Liver (tissue), 8 donors: ENCODE measurements at regions not wholly inside any gene's neighbourhood (a gene's known extent, or its start where the extent isn't known, plus 50 kb on each side); places are given as distances from the start of the nearest gene placed in this dataset.

Experiments used
- DNase-seq: peaks from one replicate; pipeline ENCODE4 v3.0.0-alpha.2; 2017; ENCODE audit warnings: low spot score
- H3K27ac ChIP-seq, 2 donors: one replicate each; pipeline ENCODE4 v1.7.0; 2013; ENCODE audit warnings: inconsistent platforms in 2 of 2, low read length in 2 of 2, control low read depth in 1 of 2, low read depth in 1 of 2, mild to moderate bottlenecking in 1 of 2
- H3K27me3 ChIP-seq, 4 donors: one replicate each; pipeline versions ENCODE4 v1.6.1 to v1.7.0; 2013; ENCODE audit warnings: low read length in 3 of 4, inconsistent platforms in 1 of 4, mild to moderate bottlenecking in 1 of 4, moderate library complexity in 1 of 4; ENCODE audit not compliant: control insufficient read depth in 4 of 4, insufficient read depth in 4 of 4
- H3K36me3 ChIP-seq, 4 donors: one replicate each; pipeline versions ENCODE4 v1.6.1 to v1.7.0; 2013; ENCODE audit warnings: low read length in 3 of 4, mild to moderate bottlenecking in 3 of 4, low read depth in 1 of 4, moderate library complexity in 1 of 4; ENCODE audit not compliant: control insufficient read depth in 4 of 4, insufficient read depth in 3 of 4
- H3K4me1 ChIP-seq, 4 donors: one replicate each; pipeline versions ENCODE4 v1.6.1 to v1.7.0; 2013; ENCODE audit warnings: low read length in 3 of 4, mild to moderate bottlenecking in 3 of 4, moderate library complexity in 1 of 4; ENCODE audit not compliant: control insufficient read depth in 4 of 4, insufficient read depth in 4 of 4
- H3K4me3 ChIP-seq, 3 donors: one replicate each; pipeline versions ENCODE4 v1.6.1 to v1.7.0; 2013; ENCODE audit warnings: low read length in 3 of 3, control low read depth in 1 of 3, low read depth in 1 of 3, mild to moderate bottlenecking in 1 of 3
- H3K9ac ChIP-seq, 2 donors: one replicate each; pipeline ENCODE4 v1.7.0; 2013; ENCODE audit warnings: low read length in 2 of 2, mild to moderate bottlenecking in 2 of 2, moderate library complexity in 2 of 2, control low read depth in 1 of 2, low read depth in 1 of 2
- H3K9me3 ChIP-seq, 4 donors: one replicate each; pipeline versions ENCODE4 v1.6.1 to v1.7.0; 2013; ENCODE audit warnings: low read length in 3 of 4; ENCODE audit not compliant: control insufficient read depth in 4 of 4
- EGR1 ChIP-seq, 2 donors: IDR thresholded peaks; 2 replicates each; pipeline ENCODE4 v1.6.1; 2016 to 2018; ENCODE audit warnings: antibody characterized with exemption in 2 of 2, low read depth in 2 of 2
- FOXA1 ChIP-seq: IDR thresholded peaks from 2 replicates; pipeline ENCODE4 v1.6.1; 2016; ENCODE audit warnings: antibody characterized with exemption
- FOXA2 ChIP-seq: IDR thresholded peaks from 2 replicates; pipeline ENCODE4 v1.6.1; 2016; ENCODE audit warnings: antibody characterized with exemption
- GABPA ChIP-seq, 2 donors: IDR thresholded peaks in 1 of 2; conservative IDR thresholded peaks in 1 of 2; 2 replicates each; pipeline ENCODE4 v1.6.1; 2016; ENCODE audit warnings: antibody characterized with exemption in 2 of 2, mild to moderate bottlenecking in 1 of 2, moderate library complexity in 1 of 2
- HNF4A ChIP-seq, 2 donors: conservative IDR thresholded peaks; 2 replicates each; pipeline ENCODE4 v1.6.1; 2016; ENCODE audit warnings: antibody characterized with exemption in 2 of 2, mild to moderate bottlenecking in 2 of 2
- HNF4G ChIP-seq: IDR thresholded peaks from 2 replicates; pipeline ENCODE4 v1.6.1; 2016; ENCODE audit warnings: antibody characterized with exemption
- JUND ChIP-seq, 2 donors: IDR thresholded peaks; 2 replicates each; pipeline ENCODE4 v1.6.1; 2016; ENCODE audit warnings: antibody characterized with exemption in 2 of 2
- RAD21 ChIP-seq, 2 donors: IDR thresholded peaks; 2 replicates each; pipeline ENCODE4 v1.6.1; 2016; ENCODE audit warnings: antibody characterized with exemption in 2 of 2, mild to moderate bottlenecking in 2 of 2
- SP1 ChIP-seq: IDR thresholded peaks from 2 replicates; pipeline ENCODE4 v1.6.1; 2018; ENCODE audit warnings: antibody characterized with exemption, mild to moderate bottlenecking
- TAF1 ChIP-seq: conservative IDR thresholded peaks from 2 replicates; pipeline ENCODE4 v1.6.1; 2016; ENCODE audit warnings: antibody characterized with exemption, mild to moderate bottlenecking
- YY1 ChIP-seq: IDR thresholded peaks from 2 replicates; pipeline ENCODE4 v1.6.1; 2016; ENCODE audit warnings: antibody characterized with exemption, mild to moderate bottlenecking
- WGBS: extraction: QIAGEN DNeasy Blood & Tissue Kit; methylation state at CpG from one replicate; pipeline ENCODE4 v1.1.7; 2013; 5-methylcytosine and 5-hydroxymethylcytosine counted together
- TF ChIP-seq, protein P1 (sequence below): fragments of 150-350 bp; IDR thresholded peaks from 2 replicates; pipeline ENCODE4 v1.5.1; 2017; ENCODE audit warnings: improper control_type of control experiment, low read depth, low read length; ENCODE audit not compliant: missing input control
- TF ChIP-seq, protein P2 (sequence below): IDR thresholded peaks from 2 replicates; pipeline ENCODE4 v1.6.1; 2016; ENCODE audit warnings: antibody characterized with exemption
- TF ChIP-seq, protein P3 (sequence below): IDR thresholded peaks from 2 replicates; pipeline ENCODE4 v1.6.1; 2016; ENCODE audit warnings: antibody characterized with exemption, mild to moderate bottlenecking
- TF ChIP-seq, protein P4 (sequence below): IDR thresholded peaks from 2 replicates; pipeline ENCODE4 v1.6.1; 2016; ENCODE audit warnings: antibody characterized with exemption
- TF ChIP-seq, protein P5 (sequence below): IDR thresholded peaks from 2 replicates; pipeline ENCODE4 v1.6.1; 2016; ENCODE audit warnings: antibody characterized with exemption
- donor health status: healthy.
- donor health status: healthy.
- donor health status: healthy.
- donor health status: healthy.
- donor health status: healthy.

DNA sequence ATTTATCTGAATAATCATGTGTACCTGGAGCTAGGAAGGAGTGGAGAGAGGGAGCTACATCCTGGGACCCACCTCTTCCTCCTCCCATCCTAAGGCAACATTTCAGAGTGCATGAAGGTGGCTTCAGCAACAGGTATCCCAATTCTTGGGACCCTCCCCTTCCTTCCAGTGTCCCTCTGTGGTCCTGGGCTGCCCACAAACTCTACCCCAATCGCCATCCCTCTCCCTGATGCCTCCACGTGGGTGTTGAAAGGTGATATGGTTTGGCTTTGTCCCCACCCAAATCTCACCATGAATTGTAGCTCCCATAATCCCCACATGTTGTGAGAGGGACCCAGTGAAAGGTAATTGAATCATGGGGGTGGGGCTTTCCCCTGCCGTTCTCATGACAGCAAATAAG is 121.4 kb downstream of the MED10 start:
- Histone ChIP-seq H3K4me1 (no peaks in the 10 kb centered on the region), H3K27me3 (no peaks in the 10 kb centered on the region), H3K36me3 (no peaks in the 10 kb centered on the region), H3K9me3 (no peaks in the 10 kb centered on the region), H3K27ac (no peak overlapping the region), H3K9ac (no peak overlapping the region), H3K4me3 (no peak overlapping the region)
- 54% methylated on average over 3 of the region's 3 CpGs for WGBS
- DNase-seq = no peak
- TF ChIP-seq FOXA2 = no peak
- TF ChIP-seq FOXA1 = no peak
- no peak for TF ChIP-seq GABPA (IDR thresholded peaks at IDR 0.05 in 1 of 2, conservative IDR thresholded peaks at IDR 0.05 in 1 of 2)
- TF ChIP-seq, protein P1, sequence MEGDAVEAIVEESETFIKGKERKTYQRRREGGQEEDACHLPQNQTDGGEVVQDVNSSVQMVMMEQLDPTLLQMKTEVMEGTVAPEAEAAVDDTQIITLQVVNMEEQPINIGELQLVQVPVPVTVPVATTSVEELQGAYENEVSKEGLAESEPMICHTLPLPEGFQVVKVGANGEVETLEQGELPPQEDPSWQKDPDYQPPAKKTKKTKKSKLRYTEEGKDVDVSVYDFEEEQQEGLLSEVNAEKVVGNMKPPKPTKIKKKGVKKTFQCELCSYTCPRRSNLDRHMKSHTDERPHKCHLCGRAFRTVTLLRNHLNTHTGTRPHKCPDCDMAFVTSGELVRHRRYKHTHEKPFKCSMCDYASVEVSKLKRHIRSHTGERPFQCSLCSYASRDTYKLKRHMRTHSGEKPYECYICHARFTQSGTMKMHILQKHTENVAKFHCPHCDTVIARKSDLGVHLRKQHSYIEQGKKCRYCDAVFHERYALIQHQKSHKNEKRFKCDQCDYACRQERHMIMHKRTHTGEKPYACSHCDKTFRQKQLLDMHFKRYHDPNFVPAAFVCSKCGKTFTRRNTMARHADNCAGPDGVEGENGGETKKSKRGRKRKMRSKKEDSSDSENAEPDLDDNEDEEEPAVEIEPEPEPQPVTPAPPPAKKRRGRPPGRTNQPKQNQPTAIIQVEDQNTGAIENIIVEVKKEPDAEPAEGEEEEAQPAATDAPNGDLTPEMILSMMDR = no peak
- no peak for TF ChIP-seq HNF4G
- no peak for TF ChIP-seq JUND (IDR thresholded peaks at IDR 0.05)
- TF ChIP-seq RAD21 (IDR thresholded peaks at IDR 0.05) = no peak
- no peak for TF ChIP-seq SP1
- TF ChIP-seq, protein P2, sequence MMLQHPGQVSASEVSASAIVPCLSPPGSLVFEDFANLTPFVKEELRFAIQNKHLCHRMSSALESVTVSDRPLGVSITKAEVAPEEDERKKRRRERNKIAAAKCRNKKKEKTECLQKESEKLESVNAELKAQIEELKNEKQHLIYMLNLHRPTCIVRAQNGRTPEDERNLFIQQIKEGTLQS = no peak
- TF ChIP-seq TAF1 = no peak
- TF ChIP-seq, protein P3, sequence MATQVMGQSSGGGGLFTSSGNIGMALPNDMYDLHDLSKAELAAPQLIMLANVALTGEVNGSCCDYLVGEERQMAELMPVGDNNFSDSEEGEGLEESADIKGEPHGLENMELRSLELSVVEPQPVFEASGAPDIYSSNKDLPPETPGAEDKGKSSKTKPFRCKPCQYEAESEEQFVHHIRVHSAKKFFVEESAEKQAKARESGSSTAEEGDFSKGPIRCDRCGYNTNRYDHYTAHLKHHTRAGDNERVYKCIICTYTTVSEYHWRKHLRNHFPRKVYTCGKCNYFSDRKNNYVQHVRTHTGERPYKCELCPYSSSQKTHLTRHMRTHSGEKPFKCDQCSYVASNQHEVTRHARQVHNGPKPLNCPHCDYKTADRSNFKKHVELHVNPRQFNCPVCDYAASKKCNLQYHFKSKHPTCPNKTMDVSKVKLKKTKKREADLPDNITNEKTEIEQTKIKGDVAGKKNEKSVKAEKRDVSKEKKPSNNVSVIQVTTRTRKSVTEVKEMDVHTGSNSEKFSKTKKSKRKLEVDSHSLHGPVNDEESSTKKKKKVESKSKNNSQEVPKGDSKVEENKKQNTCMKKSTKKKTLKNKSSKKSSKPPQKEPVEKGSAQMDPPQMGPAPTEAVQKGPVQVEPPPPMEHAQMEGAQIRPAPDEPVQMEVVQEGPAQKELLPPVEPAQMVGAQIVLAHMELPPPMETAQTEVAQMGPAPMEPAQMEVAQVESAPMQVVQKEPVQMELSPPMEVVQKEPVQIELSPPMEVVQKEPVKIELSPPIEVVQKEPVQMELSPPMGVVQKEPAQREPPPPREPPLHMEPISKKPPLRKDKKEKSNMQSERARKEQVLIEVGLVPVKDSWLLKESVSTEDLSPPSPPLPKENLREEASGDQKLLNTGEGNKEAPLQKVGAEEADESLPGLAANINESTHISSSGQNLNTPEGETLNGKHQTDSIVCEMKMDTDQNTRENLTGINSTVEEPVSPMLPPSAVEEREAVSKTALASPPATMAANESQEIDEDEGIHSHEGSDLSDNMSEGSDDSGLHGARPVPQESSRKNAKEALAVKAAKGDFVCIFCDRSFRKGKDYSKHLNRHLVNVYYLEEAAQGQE = no peak
- no peak for TF ChIP-seq HNF4A (conservative IDR thresholded peaks at IDR 0.05)
- no peak for TF ChIP-seq YY1
- TF ChIP-seq, protein P4, sequence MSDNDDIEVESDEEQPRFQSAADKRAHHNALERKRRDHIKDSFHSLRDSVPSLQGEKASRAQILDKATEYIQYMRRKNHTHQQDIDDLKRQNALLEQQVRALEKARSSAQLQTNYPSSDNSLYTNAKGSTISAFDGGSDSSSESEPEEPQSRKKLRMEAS = no peak
- TF ChIP-seq, protein P5, sequence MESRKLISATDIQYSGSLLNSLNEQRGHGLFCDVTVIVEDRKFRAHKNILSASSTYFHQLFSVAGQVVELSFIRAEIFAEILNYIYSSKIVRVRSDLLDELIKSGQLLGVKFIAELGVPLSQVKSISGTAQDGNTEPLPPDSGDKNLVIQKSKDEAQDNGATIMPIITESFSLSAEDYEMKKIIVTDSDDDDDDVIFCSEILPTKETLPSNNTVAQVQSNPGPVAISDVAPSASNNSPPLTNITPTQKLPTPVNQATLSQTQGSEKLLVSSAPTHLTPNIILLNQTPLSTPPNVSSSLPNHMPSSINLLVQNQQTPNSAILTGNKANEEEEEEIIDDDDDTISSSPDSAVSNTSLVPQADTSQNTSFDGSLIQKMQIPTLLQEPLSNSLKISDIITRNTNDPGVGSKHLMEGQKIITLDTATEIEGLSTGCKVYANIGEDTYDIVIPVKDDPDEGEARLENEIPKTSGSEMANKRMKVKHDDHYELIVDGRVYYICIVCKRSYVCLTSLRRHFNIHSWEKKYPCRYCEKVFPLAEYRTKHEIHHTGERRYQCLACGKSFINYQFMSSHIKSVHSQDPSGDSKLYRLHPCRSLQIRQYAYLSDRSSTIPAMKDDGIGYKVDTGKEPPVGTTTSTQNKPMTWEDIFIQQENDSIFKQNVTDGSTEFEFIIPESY = no peak
- TF ChIP-seq EGR1 (IDR thresholded peaks at IDR 0.05; ENCODE audit: low read depth in 2 of 2) = no peak

DNA sequence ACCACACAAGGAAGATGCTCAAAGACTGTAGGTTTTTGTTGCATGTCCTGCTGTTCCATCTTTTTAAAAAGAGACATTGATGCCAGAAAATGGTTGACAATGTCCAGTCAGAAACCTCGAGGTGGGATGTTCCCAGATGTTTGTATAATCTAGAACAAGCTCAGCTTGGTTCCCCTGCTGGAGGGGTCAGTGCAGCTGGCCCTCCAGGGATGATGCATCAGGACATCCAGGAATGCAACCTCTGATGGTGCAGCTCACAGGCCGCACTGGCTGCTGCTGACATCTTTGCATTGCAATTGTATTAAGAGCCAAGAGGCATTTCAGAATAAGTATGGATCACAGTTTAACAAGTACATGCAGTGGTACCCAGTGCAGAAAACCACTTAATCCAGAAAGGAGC is 122.4 kb downstream of the MED10 start:
- no peak overlapping the region for H3K27ac ChIP-seq
- TF ChIP-seq JUND (IDR thresholded peaks at IDR 0.05) = no peak
- no peak for TF ChIP-seq TAF1
- TF ChIP-seq, protein P4 = no peak
- no peaks in the 10 kb centered on the region for H3K4me1 ChIP-seq
- no peak overlapping the region for H3K9ac ChIP-seq
- 39% methylated on average over 2 of the region's 2 CpGs for WGBS
- no peaks in the 10 kb centered on the region for H3K36me3 ChIP-seq
- DNase-seq = no peak
- H3K9me3 ChIP-seq = no peaks in the 10 kb centered on the region
- no peaks in the 10 kb centered on the region for H3K27me3 ChIP-seq
- no peak overlapping the region for H3K4me3 ChIP-seq
